GM13977 (cell line): ENCODE measurements at regions not wholly inside any gene's neighbourhood (a gene's known extent, or its start where the extent isn't known, plus 50 kb on each side); places are given as distances from the start of the nearest gene placed in this dataset.

Experiments used
- DNase-seq: peaks from one replicate; pipeline ENCODE4 v3.0.0; 2012; ENCODE audit warnings: low spot score
- in situ Hi-C: fragments of 300-500 bp; cut with MboI; formaldehyde crosslinking; loops from one replicate; pipeline ENCODE4 v1.12.0; 2022; ENCODE audit warnings: low sequenced_read_pairs, low pct_unique_long_range_greater_than_20kb, mixed read lengths, inconsistent platforms; ENCODE audit not compliant: unreplicated experiment
- TF ChIP-seq, protein P1 (sequence below): IDR thresholded peaks from 2 replicates; pipeline ENCODE4 v1.5.1; 2012; ENCODE audit warnings: mild to moderate bottlenecking, control low read depth; ENCODE audit not compliant: insufficient read depth; ENCODE audit errors: extremely low read depth, missing control alignments

DNA sequence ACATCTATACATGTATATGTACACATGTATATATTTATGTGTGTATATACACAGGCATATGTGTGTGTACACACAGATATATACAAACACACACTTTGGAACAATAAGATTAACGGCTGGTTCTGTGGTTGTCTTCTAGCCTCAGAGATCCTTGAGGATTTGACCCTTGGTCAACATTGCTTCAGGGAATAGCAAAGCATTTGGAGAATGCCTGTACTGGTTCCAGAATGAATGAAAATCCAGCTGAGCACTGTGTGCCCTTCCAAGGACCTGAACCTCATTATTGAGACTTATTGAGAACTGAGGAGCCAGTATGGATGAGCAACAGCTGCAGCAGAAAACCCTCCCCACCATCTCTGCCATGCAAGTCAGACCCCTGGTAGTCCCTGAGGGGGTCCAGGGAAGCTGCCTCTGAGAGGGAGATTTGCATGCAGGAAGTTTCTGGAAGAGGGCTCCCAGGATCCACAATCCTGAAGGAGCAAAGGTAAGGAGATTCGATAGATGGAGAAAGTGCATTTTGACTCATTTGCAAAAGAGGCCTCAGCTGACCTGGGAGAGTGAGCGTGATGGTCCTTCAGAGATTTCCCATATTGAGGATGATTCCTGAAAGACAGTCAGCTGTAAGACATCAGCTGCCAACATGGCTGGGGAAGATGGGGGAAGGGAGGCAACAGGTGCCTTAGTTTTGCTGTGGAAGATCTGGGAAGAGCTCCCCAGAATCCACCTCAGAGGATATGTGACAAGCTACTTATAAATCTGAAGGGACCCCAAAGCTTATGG is 166.6 kb upstream of the NCKAP5 start:
- TF ChIP-seq, protein P1, sequence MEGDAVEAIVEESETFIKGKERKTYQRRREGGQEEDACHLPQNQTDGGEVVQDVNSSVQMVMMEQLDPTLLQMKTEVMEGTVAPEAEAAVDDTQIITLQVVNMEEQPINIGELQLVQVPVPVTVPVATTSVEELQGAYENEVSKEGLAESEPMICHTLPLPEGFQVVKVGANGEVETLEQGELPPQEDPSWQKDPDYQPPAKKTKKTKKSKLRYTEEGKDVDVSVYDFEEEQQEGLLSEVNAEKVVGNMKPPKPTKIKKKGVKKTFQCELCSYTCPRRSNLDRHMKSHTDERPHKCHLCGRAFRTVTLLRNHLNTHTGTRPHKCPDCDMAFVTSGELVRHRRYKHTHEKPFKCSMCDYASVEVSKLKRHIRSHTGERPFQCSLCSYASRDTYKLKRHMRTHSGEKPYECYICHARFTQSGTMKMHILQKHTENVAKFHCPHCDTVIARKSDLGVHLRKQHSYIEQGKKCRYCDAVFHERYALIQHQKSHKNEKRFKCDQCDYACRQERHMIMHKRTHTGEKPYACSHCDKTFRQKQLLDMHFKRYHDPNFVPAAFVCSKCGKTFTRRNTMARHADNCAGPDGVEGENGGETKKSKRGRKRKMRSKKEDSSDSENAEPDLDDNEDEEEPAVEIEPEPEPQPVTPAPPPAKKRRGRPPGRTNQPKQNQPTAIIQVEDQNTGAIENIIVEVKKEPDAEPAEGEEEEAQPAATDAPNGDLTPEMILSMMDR, result no peak
- no peak for DNase-seq
- in situ Hi-C loops, result no loop called here

DNA sequence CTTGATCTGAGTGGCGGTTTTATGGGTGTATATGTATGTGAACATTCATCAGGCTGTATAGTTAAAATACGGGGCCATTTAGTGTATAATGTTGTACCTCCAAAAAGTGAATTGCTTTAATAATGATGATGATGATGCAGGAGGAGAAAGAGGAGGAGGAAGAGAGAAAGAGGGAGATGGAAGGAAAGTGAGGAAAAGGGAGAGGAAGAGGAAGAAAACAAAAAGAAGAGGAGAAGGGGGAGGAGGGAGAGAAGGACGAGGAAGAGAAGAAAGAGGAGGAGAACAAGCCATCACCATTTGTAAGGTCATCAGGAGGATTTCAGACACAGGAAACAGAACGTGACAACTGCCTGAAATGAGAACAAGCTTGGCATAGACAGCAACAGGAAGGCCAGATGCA is 168.4 kb upstream of the NCKAP5 start:
- in situ Hi-C loops, result no loop called here
- DNase-seq, result no peak
- TF ChIP-seq, protein P1, result no peak

GRCh38 chr2:133737242-133737993 is 169.2 kb upstream of the NCKAP5 start:
- no peak for DNase-seq
- in situ Hi-C loops, result no loop called here
- TF ChIP-seq, protein P1, result no peak

- TF ChIP-seq, protein P1, result no peak
- no peak for DNase-seq
- in situ Hi-C loops, result no loop called here
Observed at GRCh38 chr2:133739039-133739438, 170.8 kb upstream of the NCKAP5 start.

GRCh38 chr2:133740500-133740899 is 172.2 kb upstream of the NCKAP5 start:
- in situ Hi-C loops, result no loop called here
- TF ChIP-seq, protein P1, result no peak
- DNase-seq, result no peak

DNA sequence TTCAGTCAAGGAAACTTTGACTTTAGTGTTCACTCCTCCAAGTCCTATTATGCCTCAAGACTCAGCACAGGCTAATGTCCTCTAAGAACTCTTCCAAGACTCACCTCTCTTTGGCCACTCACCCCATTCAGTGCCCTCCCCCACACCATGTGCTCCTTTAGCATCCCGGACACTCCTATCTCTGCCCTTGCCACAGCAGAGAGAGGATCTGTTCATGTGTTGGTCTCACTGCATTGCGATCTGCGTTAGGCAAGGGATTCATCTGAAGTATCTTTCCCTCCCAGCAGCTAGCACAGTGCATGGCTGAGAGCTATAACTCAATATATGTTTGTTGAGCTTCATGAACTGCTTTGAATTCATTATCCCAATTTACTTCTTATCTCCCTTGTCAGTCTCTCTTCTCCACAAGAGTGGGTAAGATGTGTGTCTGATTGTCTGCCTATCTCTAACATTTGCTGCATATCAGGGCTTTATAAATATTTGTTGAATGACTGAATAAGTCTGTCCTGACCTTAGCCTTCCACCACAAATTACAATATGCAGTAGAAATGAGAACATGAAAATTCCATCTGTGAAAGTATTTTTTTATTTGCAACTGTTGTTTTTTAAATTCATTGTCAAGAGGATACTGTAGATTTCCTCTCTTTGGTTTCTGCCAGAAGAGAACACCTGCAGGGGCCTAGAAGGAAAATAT is 179.9 kb upstream of the NCKAP5 start:
- TF ChIP-seq, protein P1, result no peak
- in situ Hi-C loops, result no loop called here
- DNase-seq, result no peak
